ENCODE measurements at regions not wholly inside any gene's neighbourhood (a gene's known extent, or its start where the extent isn't known, plus 50 kb on each side); places are given as distances from the start of the nearest gene placed in this dataset.
"Not testable (repeated sequence)": the region's sequence is repeated elsewhere in the genome, so short reads cannot be mapped to it uniquely, and the experiment has no call there.

DNA sequence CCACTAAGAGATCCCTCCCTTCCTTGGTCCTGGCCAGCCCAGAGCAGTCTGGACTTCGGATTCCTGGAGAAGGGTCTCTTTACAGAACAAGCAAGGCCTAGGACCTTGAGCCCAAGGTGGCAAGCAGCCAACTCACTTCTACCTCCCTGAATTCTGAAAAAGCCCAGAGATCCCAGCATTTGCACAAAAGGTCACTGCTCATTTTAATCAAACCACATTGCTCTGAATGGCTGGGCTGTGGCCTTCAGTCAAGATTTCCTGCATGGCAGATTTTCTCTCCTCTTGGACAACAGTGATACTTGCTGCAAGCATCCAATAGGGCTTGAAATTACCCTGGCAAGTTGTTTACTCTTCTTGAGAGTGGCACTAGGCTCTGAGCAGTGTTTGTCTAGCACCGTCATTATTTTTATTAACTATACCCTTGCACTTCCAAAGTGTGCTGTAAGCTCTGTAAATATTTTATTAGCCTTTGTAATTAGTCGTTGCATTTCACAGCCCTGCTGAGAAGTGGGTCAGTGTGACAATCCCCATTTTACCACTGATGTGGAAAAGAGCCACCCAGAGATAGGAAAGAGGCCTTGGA lies 274.7 kb upstream of the CTNNB1 start:
- peaks cover 17% of the 10 kb centered on the region for H3K27me3 Mint-ChIP-seq
- ATAC-seq: no peak
- H3K9me3 ChIP-seq (ENCODE audit: control insufficient read depth, low read length, poor library complexity, severe bottlenecking): peaks cover 1% of the 10 kb centered on the region
- H3K4me3 Mint-ChIP-seq: no peak overlapping the region
- DNase-seq: no peak
- H3K27ac Mint-ChIP-seq: no peak overlapping the region
- peaks cover 2% of the 10 kb centered on the region for H3K36me3 Mint-ChIP-seq (ENCODE audit: low read depth)
- H3K4me1 Mint-ChIP-seq: no peaks in the 10 kb centered on the region

DNA sequence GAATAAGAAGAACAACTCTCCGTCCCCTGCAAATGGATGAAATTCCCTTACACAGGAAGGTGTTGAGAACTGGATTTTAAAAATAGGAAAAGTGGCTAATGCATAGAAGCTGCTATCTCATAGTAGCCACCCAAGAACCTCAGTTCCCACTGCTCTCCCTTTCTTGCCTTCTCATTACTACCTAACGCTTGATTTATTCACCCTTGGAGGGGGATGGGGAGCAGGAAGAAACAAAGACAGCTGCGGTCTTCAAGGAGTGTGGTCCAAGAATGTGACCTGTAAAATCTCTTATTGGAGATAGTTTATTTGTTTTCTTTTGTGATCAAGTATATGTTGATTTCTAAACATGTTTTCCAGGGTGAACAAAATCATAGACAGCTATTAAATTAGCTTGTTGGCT lies 274.1 kb upstream of the CTNNB1 start:
- DNase-seq (no peak), ATAC-seq (no peak)
- Mint-ChIP-seq H3K4me3 (no peak overlapping the region), H3K36me3 (ENCODE audit: low read depth) (peaks cover 2% of the 10 kb centered on the region), H3K27ac (no peak overlapping the region), H3K27me3 (peaks cover 17% of the 10 kb centered on the region), H3K4me1 (no peaks in the 10 kb centered on the region)
- H3K9me3 ChIP-seq (ENCODE audit: control insufficient read depth, low read length, poor library complexity, severe bottlenecking): peaks cover 2% of the 10 kb centered on the region

DNA sequence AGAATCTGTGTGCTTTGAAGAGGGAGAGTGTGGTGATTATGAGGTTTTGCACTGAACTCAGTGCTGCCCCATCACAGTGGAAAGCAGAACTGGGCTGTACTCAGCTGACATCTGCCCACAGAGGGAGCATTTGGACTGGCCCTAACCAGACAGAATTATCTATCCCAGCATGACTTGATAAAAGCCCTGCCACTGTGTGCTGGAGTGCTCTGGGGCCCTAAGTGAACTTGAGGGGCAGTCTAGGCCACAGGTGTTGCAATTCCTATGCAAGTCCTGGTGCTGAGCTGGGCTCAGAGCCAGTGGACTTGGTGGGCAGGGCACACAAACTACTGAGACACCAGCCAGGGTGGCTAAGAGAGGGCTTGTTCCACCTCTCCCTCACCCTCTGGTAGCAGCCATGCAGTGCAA lies 269.2 kb upstream of the CTNNB1 start:
- Mint-ChIP-seq H3K4me3 (no peak overlapping the region), H3K27ac (no peak overlapping the region), H3K36me3 (ENCODE audit: low read depth) (no peaks in the 10 kb centered on the region), H3K27me3 (peaks cover 10% of the 10 kb centered on the region), H3K4me1 (no peaks in the 10 kb centered on the region)
- peaks cover 2% of the 10 kb centered on the region for H3K9me3 ChIP-seq (ENCODE audit: control insufficient read depth, low read length, poor library complexity, severe bottlenecking)
- ATAC-seq: no peak
- no peak for DNase-seq

DNA sequence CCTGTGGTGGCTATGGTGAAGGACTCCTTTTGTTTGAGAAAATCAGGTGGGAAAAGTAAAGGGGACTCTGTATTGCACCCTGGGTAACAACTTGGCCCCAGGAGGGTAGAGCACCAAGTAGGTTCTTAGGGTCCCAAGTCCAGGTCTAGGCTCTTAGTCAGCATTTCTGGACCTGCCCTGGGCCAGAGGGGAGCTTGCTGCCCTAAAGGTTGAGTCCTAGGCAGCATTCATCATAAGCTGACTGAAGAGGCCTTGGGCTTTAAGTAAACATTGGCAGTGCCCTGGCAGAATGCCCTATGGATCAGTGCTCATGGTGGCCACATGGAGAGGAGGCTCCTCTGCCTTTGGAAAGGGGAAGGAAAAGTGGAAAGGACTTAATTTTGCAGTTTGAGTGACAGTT lies 268.5 kb upstream of the CTNNB1 start:
- Mint-ChIP-seq H3K4me1 (no peaks in the 10 kb centered on the region), H3K4me3 (no peak overlapping the region), H3K36me3 (ENCODE audit: low read depth) (no peaks in the 10 kb centered on the region), H3K27ac (no peak overlapping the region), H3K27me3 (peaks cover 10% of the 10 kb centered on the region)
- peaks cover 2% of the 10 kb centered on the region for H3K9me3 ChIP-seq (ENCODE audit: control insufficient read depth, low read length, poor library complexity, severe bottlenecking)
- no peak for ATAC-seq
- DNase-seq: no peak

DNA sequence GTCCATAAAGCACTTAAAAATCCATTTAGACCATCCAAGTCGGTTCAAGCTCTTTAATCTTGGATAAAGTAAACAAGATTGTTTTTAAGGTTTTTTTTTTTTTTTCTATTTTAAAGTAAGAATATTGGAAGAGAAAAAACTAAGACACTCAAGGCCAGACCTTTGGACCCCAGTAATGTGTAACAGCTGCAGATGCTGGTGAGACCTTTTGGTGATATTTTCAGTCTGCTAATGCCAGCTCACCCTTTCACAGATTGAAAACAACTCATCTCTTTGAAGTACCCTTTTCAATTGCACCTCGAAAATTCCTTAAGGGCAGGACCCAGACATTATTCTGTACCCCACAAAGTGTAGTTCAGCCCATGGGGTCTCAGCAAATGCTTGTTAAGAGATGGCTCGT lies 260.7 kb upstream of the CTNNB1 start:
- H3K27me3 Mint-ChIP-seq: no peaks in the 10 kb centered on the region
- no peak overlapping the region for H3K4me3 Mint-ChIP-seq
- H3K4me1 Mint-ChIP-seq: no peaks in the 10 kb centered on the region
- H3K9me3 ChIP-seq (ENCODE audit: control insufficient read depth, low read length, poor library complexity, severe bottlenecking): no peaks in the 10 kb centered on the region
- H3K27ac Mint-ChIP-seq: no peak overlapping the region
- no peak for DNase-seq
- ATAC-seq: no peak
- no peaks in the 10 kb centered on the region for H3K36me3 Mint-ChIP-seq (ENCODE audit: low read depth)

DNA sequence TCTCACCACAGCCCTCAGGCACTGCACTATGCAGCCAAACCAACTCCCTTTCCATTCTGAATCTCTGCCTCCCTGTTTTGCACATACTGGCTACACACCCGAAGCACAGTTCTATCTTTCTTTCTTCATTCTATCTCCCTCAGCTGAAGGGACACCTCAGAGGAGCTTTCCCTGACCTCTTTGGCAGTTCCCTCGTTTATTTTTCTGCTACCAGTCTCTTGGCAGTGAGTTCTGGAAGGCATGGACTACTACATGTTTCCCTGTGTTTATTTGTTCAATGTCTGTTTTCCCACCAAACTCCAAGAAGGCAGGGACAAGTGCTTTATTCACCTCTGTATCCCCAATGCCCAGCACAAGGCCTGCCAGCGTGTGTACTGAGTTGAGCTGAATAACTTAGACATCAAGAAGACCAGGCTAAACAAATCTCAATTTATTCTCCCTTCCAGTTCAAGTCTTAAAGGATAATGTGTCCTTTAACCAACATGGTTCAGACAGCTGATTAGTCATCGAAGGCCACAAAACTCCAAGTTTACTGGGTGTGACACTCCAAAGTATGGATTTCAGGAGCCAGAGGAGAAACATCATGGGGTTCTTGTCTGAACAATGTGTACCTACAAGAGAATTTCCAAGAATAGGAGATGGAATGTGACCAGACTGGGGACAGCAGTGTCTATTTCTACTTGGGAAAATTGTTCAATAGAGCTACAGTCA lies 260.1 kb upstream of the CTNNB1 start:
- ATAC-seq (no peak), DNase-seq (no peak)
- no peaks in the 10 kb centered on the region for H3K9me3 ChIP-seq (ENCODE audit: control insufficient read depth, low read length, poor library complexity, severe bottlenecking)
- Mint-ChIP-seq H3K36me3 (ENCODE audit: low read depth) (no peaks in the 10 kb centered on the region), H3K4me3 (no peak overlapping the region), H3K27ac (no peak overlapping the region), H3K4me1 (no peaks in the 10 kb centered on the region), H3K27me3 (no peaks in the 10 kb centered on the region)

DNA sequence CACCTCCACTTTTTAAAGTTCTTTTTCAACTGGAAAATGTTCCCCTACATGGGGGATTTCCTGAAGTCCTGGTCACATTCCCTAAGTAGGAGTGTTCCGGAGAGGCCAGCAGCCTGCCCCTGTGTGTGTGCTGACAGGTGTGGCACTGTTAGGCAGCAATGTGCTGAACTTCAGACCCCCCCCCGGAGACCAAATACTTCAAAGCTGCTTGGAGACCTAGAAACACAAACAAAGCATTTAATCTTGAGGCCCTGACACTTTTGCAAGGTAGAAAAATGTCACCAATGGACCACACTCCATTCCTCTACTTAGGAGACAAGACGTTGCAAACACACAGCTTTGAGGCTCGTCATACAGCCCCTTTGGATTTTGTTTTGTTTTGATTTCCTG lies 259.6 kb upstream of the CTNNB1 start:
- Mint-ChIP-seq H3K36me3 (ENCODE audit: low read depth) (no peaks in the 10 kb centered on the region), H3K27ac (no peak overlapping the region), H3K4me1 (no peaks in the 10 kb centered on the region), H3K4me3 (no peak overlapping the region), H3K27me3 (no peaks in the 10 kb centered on the region)
- peaks cover 1% of the 10 kb centered on the region for H3K9me3 ChIP-seq (ENCODE audit: control insufficient read depth, low read length, poor library complexity, severe bottlenecking)
- DNase-seq (no peak), ATAC-seq (no peak)

DNA sequence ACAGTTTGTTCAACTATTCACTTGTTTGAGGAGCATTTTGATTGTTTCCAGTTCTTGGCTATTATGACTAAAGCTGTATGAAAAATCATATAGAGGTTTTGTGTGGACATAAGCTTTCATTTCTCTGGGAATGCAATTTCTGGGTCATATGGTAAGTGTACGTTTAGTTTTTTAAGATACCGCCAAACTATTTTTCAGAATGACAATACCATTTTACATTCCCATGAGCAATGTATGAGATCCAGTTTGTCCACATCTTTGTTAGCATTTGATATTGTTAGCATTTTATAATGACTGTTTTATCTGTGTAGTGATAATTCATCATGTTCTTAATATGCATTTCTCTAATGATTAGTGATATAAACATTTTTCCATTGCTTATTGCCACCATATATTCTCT lies 258.7 kb upstream of the CTNNB1 start:
- no peak overlapping the region for H3K27ac Mint-ChIP-seq
- peaks cover 2% of the 10 kb centered on the region for H3K9me3 ChIP-seq (ENCODE audit: control insufficient read depth, low read length, poor library complexity, severe bottlenecking)
- no peaks in the 10 kb centered on the region for H3K36me3 Mint-ChIP-seq (ENCODE audit: low read depth)
- H3K27me3 Mint-ChIP-seq: no peaks in the 10 kb centered on the region
- no peaks in the 10 kb centered on the region for H3K4me1 Mint-ChIP-seq
- no peak overlapping the region for H3K4me3 Mint-ChIP-seq
- DNase-seq (no peak), ATAC-seq (no peak)

DNA sequence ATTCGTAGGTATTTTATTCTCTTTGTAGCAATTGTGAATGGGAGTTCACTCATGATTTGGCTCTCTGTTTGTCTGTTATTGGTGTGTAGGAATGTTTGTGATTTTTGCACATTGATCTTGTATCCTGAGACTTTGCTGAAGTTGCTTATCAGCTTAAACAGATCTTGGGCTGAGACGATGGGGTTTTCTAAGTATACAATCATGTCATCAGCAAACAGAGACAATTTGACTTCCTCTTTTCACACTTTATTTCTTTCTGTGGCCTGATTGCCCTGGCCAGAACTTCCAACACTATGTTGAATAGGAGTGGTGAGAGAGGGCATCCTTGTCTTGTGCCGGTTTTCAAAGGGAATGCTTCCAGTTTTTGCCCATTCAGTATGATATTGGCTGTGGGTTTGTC lies 252.3 kb upstream of the CTNNB1 start:
- H3K9me3 ChIP-seq (ENCODE audit: control insufficient read depth, low read length, poor library complexity, severe bottlenecking); H3K27ac Mint-ChIP-seq; DNase-seq; H3K4me1 Mint-ChIP-seq; H3K4me3 Mint-ChIP-seq; ATAC-seq; H3K36me3 Mint-ChIP-seq (ENCODE audit: low read depth); H3K27me3 Mint-ChIP-seq: not testable (repeated sequence)

DNA sequence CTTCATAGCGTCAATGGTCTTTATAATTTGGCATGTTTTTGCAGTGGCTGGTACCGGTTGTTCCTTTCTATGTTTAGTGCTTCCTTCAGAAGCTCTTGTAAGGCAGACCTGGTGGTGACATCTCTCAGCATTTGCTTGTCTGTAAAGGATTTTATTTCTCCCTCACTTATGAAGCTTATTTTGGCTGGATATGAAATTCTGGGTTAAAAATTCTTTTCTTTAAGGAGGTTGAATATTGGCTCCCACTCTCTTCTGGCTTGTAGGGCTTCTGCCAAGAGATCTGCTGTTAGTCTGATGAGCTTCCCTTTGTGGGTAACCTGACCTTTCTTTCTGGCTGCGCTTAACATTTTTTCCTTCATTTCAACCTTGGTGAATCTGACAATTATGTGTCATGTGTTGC lies 250.0 kb upstream of the CTNNB1 start:
- H3K9me3 ChIP-seq (ENCODE audit: control insufficient read depth, low read length, poor library complexity, severe bottlenecking); H3K36me3 Mint-ChIP-seq (ENCODE audit: low read depth); H3K27ac Mint-ChIP-seq; DNase-seq; H3K4me1 Mint-ChIP-seq; H3K27me3 Mint-ChIP-seq; ATAC-seq; H3K4me3 Mint-ChIP-seq: not testable (repeated sequence)

DNA sequence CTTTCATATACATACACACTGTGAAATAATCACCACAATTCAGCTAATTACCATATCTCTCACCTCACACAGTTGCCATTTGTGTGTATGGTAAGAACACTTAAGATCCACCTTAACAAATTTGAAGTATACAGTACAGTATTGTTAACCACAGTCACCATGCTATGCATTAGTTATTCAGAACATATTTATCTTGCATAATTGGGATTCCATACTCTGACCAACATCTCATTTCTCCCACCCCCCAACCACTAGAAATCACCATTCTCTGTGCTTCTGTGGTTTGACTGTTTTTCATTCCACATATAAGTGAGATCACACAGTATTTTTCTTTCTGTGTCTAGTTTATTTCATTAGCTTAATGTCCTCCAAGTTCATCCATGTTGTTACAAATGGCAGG lies 247.7 kb upstream of the CTNNB1 start:
- H3K4me1 Mint-ChIP-seq: no peaks in the 10 kb centered on the region
- no peaks in the 10 kb centered on the region for H3K9me3 ChIP-seq (ENCODE audit: control insufficient read depth, low read length, poor library complexity, severe bottlenecking)
- no peaks in the 10 kb centered on the region for H3K27me3 Mint-ChIP-seq
- DNase-seq (no peak), ATAC-seq (no peak)
- peaks cover 3% of the 10 kb centered on the region for H3K36me3 Mint-ChIP-seq (ENCODE audit: low read depth)
- H3K4me3 Mint-ChIP-seq: no peak overlapping the region
- H3K27ac Mint-ChIP-seq: no peak overlapping the region

DNA sequence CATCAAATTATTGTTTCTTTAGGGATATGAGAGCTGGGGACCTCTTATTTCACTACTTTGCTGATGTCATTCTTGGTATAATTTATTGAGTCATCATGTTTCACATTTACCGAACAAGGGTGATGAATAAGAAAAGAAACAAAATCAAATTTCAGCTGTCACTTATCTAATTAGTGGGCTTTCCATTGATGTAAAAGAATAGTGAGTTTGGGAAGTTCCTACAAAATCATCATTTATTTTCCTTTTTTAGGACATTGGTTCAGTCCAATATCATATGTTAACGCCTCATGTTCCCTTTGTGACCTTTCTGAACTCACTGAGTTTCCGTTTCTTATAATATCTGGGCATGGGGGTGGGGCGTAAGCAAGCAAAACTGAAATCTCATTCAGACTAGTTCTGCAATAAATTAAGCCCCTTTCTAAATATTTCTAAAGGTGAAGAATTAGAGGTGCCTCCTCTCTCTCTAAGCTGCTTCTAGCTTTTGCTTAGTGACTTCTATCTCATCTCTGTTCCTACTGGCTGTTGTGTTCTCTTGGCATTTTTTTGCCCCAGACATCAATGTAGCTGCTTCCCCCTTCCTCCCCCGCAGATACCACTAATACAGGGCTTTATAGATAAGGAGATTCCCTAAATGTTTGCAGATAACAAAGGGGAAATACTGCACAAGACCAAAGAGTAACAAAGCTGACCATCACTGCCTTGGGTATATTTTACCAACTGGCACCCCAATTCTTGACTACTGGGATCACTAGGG lies 238.0 kb upstream of the CTNNB1 start:
- Mint-ChIP-seq H3K4me1 (no peaks in the 10 kb centered on the region), H3K4me3 (no peak overlapping the region), H3K27ac (no peak overlapping the region), H3K36me3 (ENCODE audit: low read depth) (peaks cover 3% of the 10 kb centered on the region), H3K27me3 (peaks cover 5% of the 10 kb centered on the region)
- ATAC-seq: no peak
- no peaks in the 10 kb centered on the region for H3K9me3 ChIP-seq (ENCODE audit: control insufficient read depth, low read length, poor library complexity, severe bottlenecking)
- DNase-seq: no peak

DNA sequence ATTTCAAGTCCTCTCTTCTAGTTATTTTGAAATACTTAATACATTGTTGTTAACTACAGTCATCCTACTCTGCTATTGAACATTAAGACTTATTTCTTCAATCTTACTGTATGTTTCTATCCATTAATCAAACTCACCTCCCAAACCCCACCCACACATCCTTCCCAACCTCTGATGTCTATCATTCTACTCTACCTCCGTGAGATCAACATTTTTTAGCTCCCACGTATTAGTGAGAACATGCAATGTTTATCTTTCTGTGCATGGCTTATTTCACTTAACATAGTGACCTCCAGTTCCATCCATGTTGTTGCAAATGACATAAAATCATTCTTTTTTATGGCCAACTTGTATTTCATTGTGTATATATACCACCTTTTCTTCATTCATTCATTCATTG lies 236.6 kb upstream of the CTNNB1 start:
- Mint-ChIP-seq H3K27me3 (peaks cover 13% of the 10 kb centered on the region), H3K27ac (no peak overlapping the region), H3K4me1 (no peaks in the 10 kb centered on the region), H3K36me3 (ENCODE audit: low read depth) (peaks cover 3% of the 10 kb centered on the region), H3K4me3 (no peak overlapping the region)
- H3K9me3 ChIP-seq (ENCODE audit: control insufficient read depth, low read length, poor library complexity, severe bottlenecking): no peaks in the 10 kb centered on the region
- ATAC-seq (no peak), DNase-seq (no peak)

DNA sequence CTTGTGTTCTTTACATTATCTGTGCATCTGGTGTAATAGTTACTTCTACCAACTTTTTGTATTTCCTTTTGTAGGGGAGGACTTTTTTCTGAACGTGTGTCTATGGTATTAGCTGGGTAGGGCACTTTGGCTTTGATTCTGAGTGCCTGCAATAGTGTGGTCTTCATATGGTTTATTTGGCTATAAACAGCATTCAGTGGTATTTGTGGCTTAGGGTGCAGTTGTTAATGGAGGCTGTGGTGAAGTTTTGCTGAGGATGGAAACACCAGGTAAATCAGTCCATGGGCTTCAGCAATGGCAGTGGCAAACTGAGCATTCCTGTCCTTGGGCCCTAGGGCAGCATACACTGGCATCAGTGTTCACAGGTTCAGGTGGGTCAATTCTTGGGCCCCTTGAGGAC lies 230.6 kb upstream of the CTNNB1 start:
- Mint-ChIP-seq H3K4me1 (peaks cover 8% of the 10 kb centered on the region), H3K4me3 (no peak overlapping the region), H3K27ac (no peak overlapping the region), H3K36me3 (ENCODE audit: low read depth) (peaks cover 5% of the 10 kb centered on the region), H3K27me3 (peaks cover 30% of the 10 kb centered on the region)
- no peaks in the 10 kb centered on the region for H3K9me3 ChIP-seq (ENCODE audit: control insufficient read depth, low read length, poor library complexity, severe bottlenecking)
- ATAC-seq: no peak
- no peak for DNase-seq

All from T-helper 17 cell (primary cell).